Mesenchymal stem cell (in vitro differentiated cells and primary cell): ENCODE measurements at regions not wholly inside any gene's neighbourhood (a gene's known extent, or its start where the extent isn't known, plus 50 kb on each side); places are given as distances from the start of the nearest gene placed in this dataset.
"Not testable (repeated sequence)": the region's sequence is repeated elsewhere in the genome, so short reads cannot be mapped to it uniquely, and the experiment has no call there.

ENCODE experiments used
- DNase-seq: peaks from one replicate; pipeline ENCODE4 v3.0.0-alpha.2; 2013
- H2AFZ ChIP-seq: one replicate; pipeline ENCODE4 v1.6.1; 2013; ENCODE audit warnings: low read depth, mild to moderate bottlenecking, control low read depth, inconsistent platforms, low read length, moderate library complexity
- H2AK5ac ChIP-seq: 2 replicates; pipeline ENCODE4 v1.6.1; 2013; ENCODE audit warnings: low read length, moderate library complexity, mild to moderate bottlenecking, inconsistent platforms; ENCODE audit not compliant: severe bottlenecking
- H2BK120ac ChIP-seq: one replicate; pipeline ENCODE4 v1.6.1; 2013; ENCODE audit warnings: low read depth, mild to moderate bottlenecking, inconsistent platforms, low read length, moderate library complexity
- H2BK12ac ChIP-seq, 2 experiments: one replicate each; pipeline ENCODE4 v1.6.1; 2013; ENCODE audit warnings: inconsistent platforms in 2 of 2, low read length in 2 of 2, mild to moderate bottlenecking in 2 of 2, moderate library complexity in 2 of 2, control low read depth in 1 of 2
- H2BK15ac ChIP-seq: one replicate; pipeline ENCODE4 v1.6.1; 2013; ENCODE audit warnings: mild to moderate bottlenecking, low read depth, inconsistent platforms; ENCODE audit not compliant: poor library complexity, severe bottlenecking
- H2BK5ac ChIP-seq: 2 replicates; pipeline ENCODE4 v1.6.1; 2013; ENCODE audit warnings: low read depth, mild to moderate bottlenecking, low read length, control low read depth, inconsistent platforms; ENCODE audit not compliant: poor library complexity, severe bottlenecking
- H3K14ac ChIP-seq, 2 experiments: one replicate each; pipeline ENCODE4 v1.6.1; 2013; ENCODE audit warnings: inconsistent platforms in 2 of 2, low read length in 2 of 2, control low read depth in 1 of 2, mild to moderate bottlenecking in 1 of 2, moderate library complexity in 1 of 2
- H3K18ac ChIP-seq, 2 experiments: one replicate each; pipeline ENCODE4 v1.6.1; 2013; ENCODE audit warnings: inconsistent platforms in 2 of 2, low read length in 2 of 2, control low read depth in 1 of 2, low read depth in 1 of 2, mild to moderate bottlenecking in 1 of 2
- H3K23ac ChIP-seq, 2 experiments: one replicate each; pipeline ENCODE4 v1.6.1; 2013; ENCODE audit warnings: inconsistent platforms in 2 of 2, low read length in 2 of 2, mild to moderate bottlenecking in 2 of 2, moderate library complexity in 2 of 2, control low read depth in 1 of 2
- H3K27ac ChIP-seq: 2 replicates; pipeline ENCODE4 v1.5.1; 2013; ENCODE audit warnings: mild to moderate bottlenecking, moderate library complexity, low read length, control low read depth, inconsistent platforms; ENCODE audit not compliant: poor library complexity, severe bottlenecking
- H3K27me3 ChIP-seq, 2 experiments: 2 replicates each; pipeline versions ENCODE4 v1.6.1 to v1.7.0; 2013; ENCODE audit warnings: low read length in 2 of 2, mild to moderate bottlenecking in 2 of 2, moderate library complexity in 2 of 2, control low read depth in 1 of 2, inconsistent platforms in 1 of 2; ENCODE audit not compliant: control insufficient read depth in 1 of 2, insufficient read depth in 1 of 2
- H3K36me3 ChIP-seq, 2 experiments: 2 replicates each; pipeline versions ENCODE4 v1.6.1 to v1.7.0; 2013; ENCODE audit warnings: low read length in 2 of 2, control low read depth in 1 of 2, inconsistent platforms in 1 of 2, low read depth in 1 of 2, mild to moderate bottlenecking in 1 of 2; ENCODE audit not compliant: insufficient read depth in 2 of 2, control insufficient read depth in 1 of 2
- H3K4ac ChIP-seq, 2 experiments: one replicate each; pipeline ENCODE4 v1.6.1; 2013; ENCODE audit warnings: inconsistent platforms in 2 of 2, low read length in 2 of 2, mild to moderate bottlenecking in 2 of 2, moderate library complexity in 2 of 2, control low read depth in 1 of 2, low read depth in 1 of 2
- H3K4me1 ChIP-seq: 2 replicates; pipeline ENCODE4 v1.6.1; 2013; ENCODE audit warnings: low read depth, low read length, control low read depth; ENCODE audit not compliant: control insufficient read depth, insufficient read depth
- H3K4me2 ChIP-seq: 2 replicates; pipeline ENCODE4 v1.6.1; 2013; ENCODE audit warnings: low read length, mild to moderate bottlenecking, inconsistent platforms; ENCODE audit not compliant: poor library complexity, severe bottlenecking
- H3K4me3 ChIP-seq, 2 experiments: 2 replicates each; pipeline versions ENCODE4 v1.5.1 to v1.7.0; 2013; ENCODE audit warnings: low read length in 2 of 2, mild to moderate bottlenecking in 2 of 2, control low read depth in 1 of 2, low read depth in 1 of 2; ENCODE audit not compliant: insufficient read depth in 1 of 2
- H3K79me1 ChIP-seq: replicated peaks from 2 replicates; pipeline ENCODE4 v1.6.1; 2013; ENCODE audit warnings: mild to moderate bottlenecking, control low read depth, low read length, inconsistent platforms; ENCODE audit not compliant: poor library complexity, severe bottlenecking
- H3K9ac ChIP-seq: 2 replicates; pipeline ENCODE4 v1.7.0; 2013; ENCODE audit warnings: mild to moderate bottlenecking, low read length, moderate library complexity
- H3K9me3 ChIP-seq: 2 replicates; pipeline ENCODE4 v1.7.0; 2013; ENCODE audit warnings: mild to moderate bottlenecking, low read length; ENCODE audit not compliant: control insufficient read depth
- H4K8ac ChIP-seq: one replicate; pipeline ENCODE4 v1.6.1; 2013; ENCODE audit warnings: inconsistent platforms, mild to moderate bottlenecking, low read length, moderate library complexity
- H4K91ac ChIP-seq: one replicate; pipeline ENCODE4 v1.6.1; 2013; ENCODE audit warnings: mild to moderate bottlenecking, low read length, inconsistent platforms
- WGBS: methylation state at CpG from one replicate; pipeline ENCODE4 v1.1.7; 2013; ENCODE audit warnings: mixed read lengths; 5-methylcytosine and 5-hydroxymethylcytosine counted together

DNA sequence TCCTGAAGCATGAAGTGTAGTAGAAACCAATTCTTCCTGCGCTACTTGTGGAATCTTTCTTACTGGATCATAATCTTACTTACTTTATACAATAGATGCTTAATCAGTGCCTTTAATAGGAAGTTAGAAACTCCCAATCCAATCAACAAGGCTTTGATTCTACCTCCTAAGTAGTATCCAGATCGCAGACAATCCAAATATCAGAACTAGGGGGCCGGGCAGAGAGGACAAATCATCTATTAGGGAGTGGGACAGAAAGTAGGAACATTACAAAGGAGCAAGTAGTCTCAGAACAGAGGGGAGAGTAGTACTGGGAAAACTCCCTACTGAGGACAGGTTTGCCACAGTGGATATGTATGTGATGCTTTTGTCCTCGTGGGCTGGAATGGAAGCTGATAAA, 2901.1 kb upstream of the OR11H1 start:
- H3K4me2 ChIP-seq, H3K9me3 ChIP-seq, H3K9ac ChIP-seq, H3K4ac ChIP-seq, H3K23ac ChIP-seq, H3K79me1 ChIP-seq, H2BK15ac ChIP-seq, H2AFZ ChIP-seq, H3K4me1 ChIP-seq, DNase-seq, H2BK12ac ChIP-seq, H2BK5ac ChIP-seq, H4K8ac ChIP-seq, H3K27ac ChIP-seq, H3K4me3 ChIP-seq, H2AK5ac ChIP-seq, H3K36me3 ChIP-seq, H2BK120ac ChIP-seq, H4K91ac ChIP-seq, H3K18ac ChIP-seq, H3K14ac ChIP-seq, H3K27me3 ChIP-seq: not testable (repeated sequence)
- 21% methylated on average over 3 of the region's 4 CpGs for WGBS

GRCh38 chr22:12629815-12630214, 2898.2 kb upstream of the OR11H1 start:
- not testable (repeated sequence) for H2AFZ ChIP-seq, H2AK5ac ChIP-seq, H3K9ac ChIP-seq, H4K8ac ChIP-seq, H3K4me2 ChIP-seq, H3K79me1 ChIP-seq, H3K14ac ChIP-seq, H3K18ac ChIP-seq, H2BK12ac ChIP-seq, H3K4me3 ChIP-seq, H3K4ac ChIP-seq, H2BK15ac ChIP-seq, H3K27me3 ChIP-seq, H3K23ac ChIP-seq, H2BK5ac ChIP-seq, H3K27ac ChIP-seq, H2BK120ac ChIP-seq, DNase-seq, H4K91ac ChIP-seq, H3K36me3 ChIP-seq, H3K4me1 ChIP-seq, H3K9me3 ChIP-seq
- no CpG with 5 or more reads among the region's 2 CpGs for WGBS

DNA sequence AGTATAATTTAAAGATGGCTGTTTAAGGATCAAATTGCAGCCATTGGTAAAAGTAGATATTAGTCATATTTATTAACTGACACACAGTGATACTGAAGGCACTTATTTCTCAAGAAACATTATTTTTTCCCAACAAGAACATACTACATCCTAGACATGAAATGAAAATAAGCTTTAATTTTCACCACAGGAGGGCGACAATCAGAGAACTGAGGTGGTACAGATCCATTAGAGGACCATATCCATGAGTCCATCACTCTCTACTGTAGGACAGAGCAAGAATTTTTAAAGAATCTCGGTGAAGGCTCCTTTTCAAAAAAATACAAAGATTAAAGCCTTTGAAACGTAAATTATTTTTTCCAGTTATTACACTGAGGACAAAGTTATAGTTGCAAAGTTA, 2897.0 kb upstream of the OR11H1 start:
- not testable (repeated sequence) for H2AK5ac ChIP-seq, H3K27me3 ChIP-seq, H2BK15ac ChIP-seq, H3K79me1 ChIP-seq, H3K4me3 ChIP-seq, H3K9me3 ChIP-seq, H2BK12ac ChIP-seq, H2BK120ac ChIP-seq, H3K4me2 ChIP-seq, H3K36me3 ChIP-seq, H4K91ac ChIP-seq, H3K14ac ChIP-seq, H3K4ac ChIP-seq, H2BK5ac ChIP-seq, H4K8ac ChIP-seq, H3K9ac ChIP-seq, H3K18ac ChIP-seq, DNase-seq, H3K27ac ChIP-seq, H3K23ac ChIP-seq, H3K4me1 ChIP-seq, H2AFZ ChIP-seq
- 35% methylated on average over 2 of the region's 3 CpGs for WGBS

- not testable (repeated sequence) for H3K18ac ChIP-seq, H4K91ac ChIP-seq, H2AK5ac ChIP-seq, H3K4me1 ChIP-seq, H2BK15ac ChIP-seq, H3K79me1 ChIP-seq, H2AFZ ChIP-seq, H3K14ac ChIP-seq, H3K9ac ChIP-seq, H4K8ac ChIP-seq, H3K27ac ChIP-seq, H3K4me3 ChIP-seq, H3K9me3 ChIP-seq, H2BK12ac ChIP-seq, H3K23ac ChIP-seq, H2BK120ac ChIP-seq, DNase-seq, H2BK5ac ChIP-seq, H3K4ac ChIP-seq, H3K27me3 ChIP-seq, H3K4me2 ChIP-seq, H3K36me3 ChIP-seq
Measured at GRCh38 chr22:12637566-12638166, 2890.3 kb upstream of the OR11H1 start.
